B cell (primary cell): ENCODE measurements at regions not wholly inside any gene's neighbourhood (a gene's known extent, or its start where the extent isn't known, plus 50 kb on each side); places are given as distances from the start of the nearest gene placed in this dataset.
A peak's percentile ranks its signal among the peaks of the same experiment; 100 is the strongest.

Source experiments
- ATAC-seq: fragments of 200-7000 bp; cut with Tn5 transposase; one replicate; pipeline ENCODE4 v1.10.0; 2021; ENCODE audit warnings: low read depth, mild to moderate bottlenecking, moderate number of reproducible peaks, moderate library complexity
- CTCF ChIA-PET: fragments of 350-600 bp; sonication (Branson Sonifier 250); formaldehyde crosslinking; loops from one replicate; lab custom pipeline; 2021; ENCODE audit warnings: antibody characterized with exemption, inconsistent platforms; lab: Charles Lee
- POLR2A ChIA-PET: fragments of 350-600 bp; sonication (Branson Sonifier 250); formaldehyde crosslinking; loops from one replicate; lab custom pipeline; 2021; ENCODE audit warnings: antibody characterized with exemption; lab: Charles Lee
- DNase-seq: peaks from one replicate; pipeline ENCODE4 v3.0.0; 2013
- H2AFZ ChIP-seq: 2 replicates; pipeline ENCODE4 v1.6.1; 2012; ENCODE audit warnings: mild to moderate bottlenecking, low read depth, low read length; ENCODE audit not compliant: insufficient read depth, poor library complexity, severe bottlenecking
- H3K27ac ChIP-seq, 2 donors: 1 replicate in 1 of 2; 2 replicates in 1 of 2; pipeline ENCODE4 v1.5.1; 2012 to 2013; ENCODE audit warnings: low read length in 2 of 2, mild to moderate bottlenecking in 2 of 2, moderate library complexity in 1 of 2
- H3K27me3 ChIP-seq, 4 experiments: fragments of 200-600 bp in 1 of 4; sonication (generic) in 1 of 4; replicated peaks in 1 of 4; 1 replicate in 2 of 4; 2 replicates in 2 of 4; pipeline versions ENCODE4 v1.6.1 to v1.7.0; 2013 to 2016; ENCODE audit warnings: low read length in 3 of 4, mild to moderate bottlenecking in 2 of 4, mixed read lengths in 1 of 4, moderate library complexity in 1 of 4; ENCODE audit not compliant: insufficient read depth in 4 of 4, control insufficient read depth in 3 of 4; ENCODE audit errors: control extremely low read depth in 1 of 4
- H3K36me3 ChIP-seq, 2 experiments: replicated peaks in 1 of 2; 1 replicate in 1 of 2; 2 replicates in 1 of 2; pipeline versions ENCODE4 v1.6.1 to v1.7.1; 2013; ENCODE audit warnings: low read length in 1 of 2; ENCODE audit not compliant: insufficient read depth in 2 of 2, control insufficient read depth in 1 of 2; ENCODE audit errors: control extremely low read depth in 1 of 2, extremely low read depth in 1 of 2
- H3K4me1 ChIP-seq, 2 donors: fragments of 200-600 bp in 1 of 2; sonication (generic) in 1 of 2; 1 replicate in 1 of 2; 2 replicates in 1 of 2; pipeline versions ENCODE4 v1.5.1 to v1.6.1; 2013 to 2017; ENCODE audit warnings: low read length in 2 of 2; ENCODE audit not compliant: control insufficient read depth in 2 of 2, insufficient read depth in 2 of 2
- H3K4me2 ChIP-seq: replicated peaks from 2 replicates; pipeline ENCODE3; 2012; ENCODE audit warnings: mild to moderate bottlenecking, low read depth, low read length; ENCODE audit not compliant: poor library complexity, severe bottlenecking
- H3K4me3 ChIP-seq, 5 experiments: fragments of 200-600 bp in 1 of 5; sonication (generic) in 1 of 5; 1 replicate in 3 of 5; 2 replicates in 2 of 5; pipeline versions ENCODE4 v1.5.1 to v1.7.0; 2011 to 2016; ENCODE audit warnings: low read length in 4 of 5, mild to moderate bottlenecking in 4 of 5, low read depth in 2 of 5, control low read depth in 1 of 5, moderate library complexity in 1 of 5; ENCODE audit not compliant: insufficient read depth in 1 of 5; ENCODE audit errors: control extremely low read depth in 1 of 5, extremely low read depth in 1 of 5
- H3K79me2 ChIP-seq: fragments of 200-600 bp; sonication (generic); one replicate; pipeline ENCODE4 v1.6.0; 2016; ENCODE audit warnings: low read length; ENCODE audit not compliant: control insufficient read depth, insufficient read depth
- H3K9ac ChIP-seq: fragments of 200-600 bp; sonication (generic); 2 replicates; pipeline ENCODE4 v1.6.1; 2017; ENCODE audit warnings: mild to moderate bottlenecking, low read length, moderate library complexity
- H3K9me3 ChIP-seq, 3 donors: one replicate each; pipeline versions ENCODE4 v1.6.1 to v1.7.1; 2013; ENCODE audit warnings: low read length in 2 of 3; ENCODE audit not compliant: control insufficient read depth in 2 of 3, insufficient read depth in 1 of 3; ENCODE audit errors: control extremely low read depth in 1 of 3
- H4K20me1 ChIP-seq: 2 replicates; pipeline ENCODE4 v1.6.0; 2012; ENCODE audit warnings: mild to moderate bottlenecking, low read length; ENCODE audit not compliant: insufficient read depth, control insufficient read depth, poor library complexity, severe bottlenecking
- H3K27ac Mint-ChIP-seq: one replicate; pipeline ENCODE4 v1.8.0; 2021; ENCODE audit warnings: mixed read lengths
- H3K27me3 Mint-ChIP-seq: one replicate; pipeline ENCODE4 v1.8.0; 2021; ENCODE audit warnings: mixed read lengths
- H3K4me1 Mint-ChIP-seq: one replicate; pipeline ENCODE4 v1.8.0; 2021; ENCODE audit warnings: mixed read lengths
- H3K4me3 Mint-ChIP-seq: one replicate; pipeline ENCODE4 v1.8.0; 2021; ENCODE audit warnings: mixed read lengths
- H3K9me3 Mint-ChIP-seq: one replicate; pipeline ENCODE4 v1.8.0; 2022; ENCODE audit warnings: mixed read lengths; ENCODE audit not compliant: insufficient read depth
- EZH2 ChIP-seq: IDR thresholded peaks from 2 replicates; pipeline ENCODE4 v1.6.1; 2012; ENCODE audit warnings: borderline replicate concordance, low read depth, mild to moderate bottlenecking, moderate library complexity, low read length; ENCODE audit not compliant: insufficient read depth, poor library complexity, severe bottlenecking
- WGBS: methylation state at CpG from one replicate; pipeline ENCODE4 v1.1.5; 2013; ENCODE audit warnings: missing lambda C conversion rate; ENCODE audit not compliant: insufficient coverage; 5-methylcytosine and 5-hydroxymethylcytosine counted together
- intact Hi-C: fragments of 100-400 bp; cut with micrococcal nuclease; formaldehyde crosslinking; loops from one replicate; pipeline ENCODE4 v1.10.0; 2022
- TF ChIP-seq, protein P1 (sequence below): fragments of 200-600 bp; IDR thresholded peaks from one replicate; pipeline ENCODE4 v1.8.0; 2022; ENCODE audit warnings: antibody characterized with exemption, mild to moderate bottlenecking

- H3K27ac Mint-ChIP-seq, result no peak overlapping the region
- Histone ChIP-seq H3K4me1 (peaks cover 5% of the 10 kb centered on the region in 2 donors), H2AFZ (no peak overlapping the region), H3K4me2 (no peak overlapping the region), H3K79me2 (no peaks in the 10 kb centered on the region), H3K4me3 (no peak overlapping the region), H3K9me3 (peaks cover 0 to 2% (median 0%) of the 10 kb centered on the region in 3 donors), H3K36me3 (no peaks in the 10 kb centered on the region), H3K27ac (no peak overlapping the region), H3K27me3 (no peaks in the 10 kb centered on the region), H4K20me1 (no peaks in the 10 kb centered on the region), H3K9ac (no peak overlapping the region)
- ATAC-seq, result no peak
- H3K4me3 Mint-ChIP-seq, result no peak overlapping the region
- no peaks in the 10 kb centered on the region for H3K9me3 Mint-ChIP-seq
- no peak for DNase-seq
- H3K4me1 Mint-ChIP-seq, result peaks cover 14% of the 10 kb centered on the region
- WGBS, result no CpG with 5 or more reads among the region's 3 CpGs
- ChIA-PET CTCF (interaction anchor here (1.3 kb wide), 1 partner anchor 11 kb away, joined by 3 read pairs; no protein-coding TSS in a partner anchor), POLR2A (no interaction called here)
- TF ChIP-seq, protein P1, sequence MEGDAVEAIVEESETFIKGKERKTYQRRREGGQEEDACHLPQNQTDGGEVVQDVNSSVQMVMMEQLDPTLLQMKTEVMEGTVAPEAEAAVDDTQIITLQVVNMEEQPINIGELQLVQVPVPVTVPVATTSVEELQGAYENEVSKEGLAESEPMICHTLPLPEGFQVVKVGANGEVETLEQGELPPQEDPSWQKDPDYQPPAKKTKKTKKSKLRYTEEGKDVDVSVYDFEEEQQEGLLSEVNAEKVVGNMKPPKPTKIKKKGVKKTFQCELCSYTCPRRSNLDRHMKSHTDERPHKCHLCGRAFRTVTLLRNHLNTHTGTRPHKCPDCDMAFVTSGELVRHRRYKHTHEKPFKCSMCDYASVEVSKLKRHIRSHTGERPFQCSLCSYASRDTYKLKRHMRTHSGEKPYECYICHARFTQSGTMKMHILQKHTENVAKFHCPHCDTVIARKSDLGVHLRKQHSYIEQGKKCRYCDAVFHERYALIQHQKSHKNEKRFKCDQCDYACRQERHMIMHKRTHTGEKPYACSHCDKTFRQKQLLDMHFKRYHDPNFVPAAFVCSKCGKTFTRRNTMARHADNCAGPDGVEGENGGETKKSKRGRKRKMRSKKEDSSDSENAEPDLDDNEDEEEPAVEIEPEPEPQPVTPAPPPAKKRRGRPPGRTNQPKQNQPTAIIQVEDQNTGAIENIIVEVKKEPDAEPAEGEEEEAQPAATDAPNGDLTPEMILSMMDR, result no peak
- no peak for TF ChIP-seq EZH2
- H3K27me3 Mint-ChIP-seq, result no peaks in the 10 kb centered on the region
- intact Hi-C loops, result no loop called here
These were observed 129.3 kb downstream of the CD83 start for GRCh38 chr6:14246876-14247275.

GRCh38 chr6:14250573-14250972 lies 133.0 kb downstream of the CD83 start:
- TF ChIP-seq, protein P1, result no peak
- no peak for TF ChIP-seq EZH2
- H3K27ac ChIP-seq, result no peak overlapping the region
- H2AFZ ChIP-seq, result no peak overlapping the region
- H3K36me3 ChIP-seq, result no peaks in the 10 kb centered on the region
- H3K9me3 ChIP-seq, result peaks cover 0 to 4% (median 0%) of the 10 kb centered on the region in 3 donors
- ATAC-seq (no peak), DNase-seq (no peak)
- Mint-ChIP-seq H3K9me3 (no peaks in the 10 kb centered on the region), H3K4me1 (peaks cover 37% of the 10 kb centered on the region), H3K27me3 (no peaks in the 10 kb centered on the region), H3K4me3 (no peak overlapping the region), H3K27ac (peak overlapping the region; percentile 10)
- no peaks in the 10 kb centered on the region for H3K79me2 ChIP-seq
- no peak overlapping the region for H3K4me2 ChIP-seq
- ChIA-PET POLR2A (no interaction called here), CTCF (interaction anchor here (1.0 kb wide), 1 partner anchor 15 kb away, joined by 4 read pairs; no protein-coding TSS in a partner anchor)
- H3K9ac ChIP-seq, result no peak overlapping the region
- WGBS, result 98% methylated on average over 3 of the region's 4 CpGs
- intact Hi-C loops, result loop anchor here (10.0 kb wide), 1 partner anchor 64 kb away; no protein-coding TSS in a partner anchor
- no peaks in the 10 kb centered on the region for H4K20me1 ChIP-seq
- H3K27me3 ChIP-seq, result no peaks in the 10 kb centered on the region
- no peak overlapping the region for H3K4me3 ChIP-seq
- peaks cover 27 to 33% of the 10 kb centered on the region in 2 donors for H3K4me1 ChIP-seq
